ENCODE measurements at regions not wholly inside any gene's neighbourhood (a gene's known extent, or its start where the extent isn't known, plus 50 kb on each side); places are given as distances from the start of the nearest gene placed in this dataset.
"Not testable (repeated sequence)": the region's sequence is repeated elsewhere in the genome, so short reads cannot be mapped to it uniquely, and the experiment has no call there.

- Mint-ChIP-seq H3K27me3 (peaks cover 34% of the 10 kb centered on the region), H3K27ac (no peak overlapping the region)
Measured at GRCh38 chr11:19430754-19431398, 190.1 kb upstream of the E2F8 start.

GRCh38 chr11:19430346-19430745, 189.6 kb upstream of the E2F8 start:
- no peak overlapping the region for H3K27ac Mint-ChIP-seq
- H3K4me3 Mint-ChIP-seq: no peak overlapping the region
- peaks cover 35% of the 10 kb centered on the region for H3K27me3 Mint-ChIP-seq
- no peak for DNase-seq
- ChIA-PET POLR2A (no interaction called here), CTCF (no interaction called here)
- H3K9me3 Mint-ChIP-seq: no peaks in the 10 kb centered on the region
- no peaks in the 10 kb centered on the region for H3K4me1 Mint-ChIP-seq
- H3K36me3 Mint-ChIP-seq (ENCODE audit: low read depth): no peaks in the 10 kb centered on the region

More at GRCh38 chr11:19430754-19431398, 190.1 kb upstream of the E2F8 start:
- CTCF ChIA-PET: no interaction called here
- Mint-ChIP-seq H3K4me3 (no peak overlapping the region), H3K4me1 (no peaks in the 10 kb centered on the region), H3K36me3 (ENCODE audit: low read depth) (no peaks in the 10 kb centered on the region), H3K9me3 (no peaks in the 10 kb centered on the region)
- DNase-seq: no peak
- POLR2A ChIA-PET: no interaction called here

DNA sequence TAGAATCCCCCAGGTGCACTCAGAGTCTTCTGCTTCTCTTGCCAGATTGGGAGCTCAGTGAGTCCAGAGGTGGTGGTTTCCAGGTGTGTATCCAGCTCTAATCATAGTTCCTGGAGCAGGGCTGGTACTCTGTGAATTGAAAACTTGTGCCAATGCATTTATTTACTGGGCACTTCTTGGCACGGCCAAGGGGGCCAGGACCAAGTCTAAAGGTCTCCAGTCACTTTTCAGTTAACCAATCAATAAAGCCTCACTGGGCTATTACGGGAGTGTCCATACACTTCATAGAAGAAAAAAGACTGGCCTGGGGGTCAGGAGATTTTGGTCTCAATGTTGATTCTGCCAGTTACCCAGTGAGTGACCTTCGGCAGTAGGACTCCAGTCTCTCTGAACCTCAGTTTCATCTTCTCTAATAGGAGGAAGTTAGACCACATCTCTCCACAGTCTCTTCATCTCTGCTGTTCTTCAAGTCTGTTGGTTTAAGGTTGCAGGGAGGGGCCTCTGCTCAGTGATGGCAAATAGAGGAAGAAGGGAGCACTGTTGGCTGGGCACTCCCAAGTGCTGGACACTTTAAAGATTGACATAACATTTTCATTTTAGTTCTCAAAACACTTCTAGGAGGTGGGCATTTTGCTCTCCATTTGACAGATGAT, 188.5 kb upstream of the E2F8 start:
- POLR2A ChIA-PET: no interaction called here
- no peaks in the 10 kb centered on the region for H3K36me3 Mint-ChIP-seq (ENCODE audit: low read depth)
- no peak overlapping the region for H3K4me3 Mint-ChIP-seq
- CTCF ChIA-PET: no interaction called here
- DNase-seq: no peak
- H3K27ac Mint-ChIP-seq: no peak overlapping the region
- H3K9me3 Mint-ChIP-seq: no peaks in the 10 kb centered on the region
- H3K27me3 Mint-ChIP-seq: peaks cover 38% of the 10 kb centered on the region
- no peaks in the 10 kb centered on the region for H3K4me1 Mint-ChIP-seq

- POLR2A ChIA-PET: no interaction called here
- no peak overlapping the region for H3K27ac Mint-ChIP-seq
- no peak overlapping the region for H3K4me3 Mint-ChIP-seq
- H3K36me3 Mint-ChIP-seq (ENCODE audit: low read depth): no peaks in the 10 kb centered on the region
- CTCF ChIA-PET: no interaction called here
- peaks cover 34% of the 10 kb centered on the region for H3K27me3 Mint-ChIP-seq
- no peak for DNase-seq
- no peaks in the 10 kb centered on the region for H3K9me3 Mint-ChIP-seq
- no peaks in the 10 kb centered on the region for H3K4me1 Mint-ChIP-seq
Measured at GRCh38 chr11:19428206-19429002, 187.7 kb upstream of the E2F8 start.

GRCh38 chr11:19426756-19427403, 186.1 kb upstream of the E2F8 start:
- CTCF ChIA-PET: no interaction called here
- DNase-seq: no peak
- no peaks in the 10 kb centered on the region for H3K36me3 Mint-ChIP-seq (ENCODE audit: low read depth)
- POLR2A ChIA-PET: no interaction called here
- H3K27me3 Mint-ChIP-seq: peaks cover 30% of the 10 kb centered on the region
- no peak overlapping the region for H3K4me3 Mint-ChIP-seq
- H3K27ac Mint-ChIP-seq: no peak overlapping the region
- H3K4me1 Mint-ChIP-seq: no peaks in the 10 kb centered on the region
- H3K9me3 Mint-ChIP-seq: no peaks in the 10 kb centered on the region

GRCh38 chr11:19426011-19426755, 185.4 kb upstream of the E2F8 start:
- no peak overlapping the region for H3K4me3 Mint-ChIP-seq
- no peaks in the 10 kb centered on the region for H3K9me3 Mint-ChIP-seq
- H3K36me3 Mint-ChIP-seq (ENCODE audit: low read depth): no peaks in the 10 kb centered on the region
- no peak overlapping the region for H3K27ac Mint-ChIP-seq
- no peak for DNase-seq
- ChIA-PET POLR2A (no interaction called here), CTCF (no interaction called here)
- peaks cover 27% of the 10 kb centered on the region for H3K27me3 Mint-ChIP-seq
- H3K4me1 Mint-ChIP-seq: no peaks in the 10 kb centered on the region

DNA sequence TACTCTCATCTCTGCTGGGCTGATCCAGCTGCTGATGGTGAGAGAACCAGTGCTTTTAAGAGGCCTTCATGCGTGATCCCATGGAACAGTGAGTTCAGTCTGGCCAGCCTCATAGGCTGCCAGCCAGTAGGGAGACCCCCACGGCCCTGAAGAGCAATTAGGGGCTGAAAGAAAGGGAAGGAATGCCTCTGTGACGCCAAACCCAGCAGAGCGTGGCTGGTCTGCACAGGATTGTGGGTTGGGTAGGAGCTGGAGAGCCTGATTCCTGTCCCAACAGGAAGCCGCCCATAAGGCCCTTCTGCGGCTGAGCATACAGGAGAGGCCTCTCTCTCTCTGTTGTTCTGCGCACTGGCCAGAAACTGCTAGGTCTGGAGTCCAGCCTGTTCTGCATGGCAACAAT, 181.5 kb upstream of the E2F8 start:
- Mint-ChIP-seq H3K9me3 (no peaks in the 10 kb centered on the region), H3K4me3 (no peak overlapping the region), H3K36me3 (ENCODE audit: low read depth) (no peaks in the 10 kb centered on the region), H3K27ac (no peak overlapping the region), H3K27me3 (peaks cover 22% of the 10 kb centered on the region), H3K4me1 (no peaks in the 10 kb centered on the region)
- CTCF ChIA-PET: no interaction called here
- no peak for DNase-seq
- POLR2A ChIA-PET: no interaction called here

GRCh38 chr11:19420868-19421533, 180.3 kb upstream of the E2F8 start:
- Mint-ChIP-seq H3K4me3 (no peak overlapping the region), H3K27me3 (peaks cover 20% of the 10 kb centered on the region), H3K36me3 (ENCODE audit: low read depth) (no peaks in the 10 kb centered on the region), H3K4me1 (no peaks in the 10 kb centered on the region), H3K9me3 (no peaks in the 10 kb centered on the region), H3K27ac (no peak overlapping the region)
- ChIA-PET CTCF (no interaction called here), POLR2A (no interaction called here)
- no peak for DNase-seq

DNA sequence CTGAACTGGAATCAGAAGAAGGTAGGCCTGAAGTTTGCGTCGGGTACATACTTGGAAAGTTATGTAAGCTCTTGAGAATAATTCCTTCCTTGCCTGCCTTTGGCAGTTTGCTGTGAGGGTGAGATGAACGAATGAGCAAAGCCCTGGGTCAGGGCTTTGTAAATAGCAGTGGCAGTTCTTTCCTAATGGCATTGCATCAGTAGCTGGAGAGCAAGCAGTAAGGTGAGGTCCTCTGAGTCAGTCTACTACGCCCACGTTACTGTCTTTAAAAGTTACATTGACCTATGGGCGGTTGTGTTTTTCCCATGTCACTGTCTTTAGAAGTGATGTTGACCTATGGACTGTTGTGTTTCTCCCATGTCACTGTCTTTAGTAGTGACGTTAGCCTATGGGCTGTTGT, 179.1 kb upstream of the E2F8 start:
- CTCF ChIA-PET: no interaction called here
- H3K9me3 Mint-ChIP-seq: no peaks in the 10 kb centered on the region
- H3K27me3 Mint-ChIP-seq: peaks cover 13% of the 10 kb centered on the region
- H3K4me1 Mint-ChIP-seq: no peaks in the 10 kb centered on the region
- H3K27ac Mint-ChIP-seq: no peak overlapping the region
- H3K4me3 Mint-ChIP-seq: no peak overlapping the region
- POLR2A ChIA-PET: no interaction called here
- no peak for DNase-seq
- H3K36me3 Mint-ChIP-seq (ENCODE audit: low read depth): no peaks in the 10 kb centered on the region

GRCh38 chr11:19419021-19419750, 178.4 kb upstream of the E2F8 start:
- Mint-ChIP-seq H3K4me1 (no peaks in the 10 kb centered on the region), H3K9me3 (no peaks in the 10 kb centered on the region), H3K27ac (no peak overlapping the region), H3K27me3 (peaks cover 19% of the 10 kb centered on the region), H3K4me3 (no peak overlapping the region), H3K36me3 (ENCODE audit: low read depth) (no peaks in the 10 kb centered on the region)
- CTCF ChIA-PET: no interaction called here
- POLR2A ChIA-PET: no interaction called here
- DNase-seq: no peak

- ChIA-PET CTCF (no interaction called here), POLR2A (no interaction called here)
- Mint-ChIP-seq H3K4me1 (no peaks in the 10 kb centered on the region), H3K27ac (no peak overlapping the region), H3K36me3 (ENCODE audit: low read depth) (no peaks in the 10 kb centered on the region), H3K9me3 (no peaks in the 10 kb centered on the region), H3K27me3 (peaks cover 23% of the 10 kb centered on the region), H3K4me3 (no peak overlapping the region)
- no peak for DNase-seq
Measured at GRCh38 chr11:19418221-19418620, 177.5 kb upstream of the E2F8 start.

- CTCF ChIA-PET; H3K4me1 Mint-ChIP-seq; H3K27ac Mint-ChIP-seq; H3K9me3 Mint-ChIP-seq; POLR2A ChIA-PET; H3K4me3 Mint-ChIP-seq; H3K36me3 Mint-ChIP-seq (ENCODE audit: low read depth); DNase-seq: not testable (repeated sequence)
- H3K27me3 Mint-ChIP-seq: peaks cover 18% of the 10 kb centered on the region
Measured at GRCh38 chr11:19412070-19412469, 171.3 kb upstream of the E2F8 start.
